Ammon's horn (tissue), 1 donor: ENCODE measurements at regions not wholly inside any gene's neighbourhood (a gene's known extent, or its start where the extent isn't known, plus 50 kb on each side); places are given as distances from the start of the nearest gene placed in this dataset.

ENCODE experiments used
- DNase-seq: peaks from one replicate; pipeline ENCODE4 v3.0.0-alpha.2; 2016; ENCODE audit warnings: low spot score

DNA sequence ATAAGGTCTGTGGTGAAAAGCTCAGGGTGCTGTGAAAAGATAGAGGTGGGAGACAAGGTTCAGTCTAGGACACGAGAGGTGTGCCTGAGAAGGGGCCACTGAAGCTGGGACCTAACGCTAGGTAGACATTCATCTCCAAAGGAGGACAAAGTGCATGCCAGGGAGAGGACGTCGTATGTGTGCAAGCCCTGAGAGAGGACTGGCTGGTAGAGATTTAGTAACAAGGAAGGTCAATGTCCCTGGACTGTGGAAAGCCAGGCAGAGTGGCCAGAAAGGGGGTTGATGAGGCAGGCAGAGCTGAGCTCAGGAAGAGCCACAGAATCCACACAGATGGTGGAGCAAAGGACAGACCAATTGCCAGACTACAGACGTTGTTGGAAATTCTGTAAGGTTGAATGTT, 817.6 kb downstream of the CCSER2 start:
- no peak for DNase-seq

DNA sequence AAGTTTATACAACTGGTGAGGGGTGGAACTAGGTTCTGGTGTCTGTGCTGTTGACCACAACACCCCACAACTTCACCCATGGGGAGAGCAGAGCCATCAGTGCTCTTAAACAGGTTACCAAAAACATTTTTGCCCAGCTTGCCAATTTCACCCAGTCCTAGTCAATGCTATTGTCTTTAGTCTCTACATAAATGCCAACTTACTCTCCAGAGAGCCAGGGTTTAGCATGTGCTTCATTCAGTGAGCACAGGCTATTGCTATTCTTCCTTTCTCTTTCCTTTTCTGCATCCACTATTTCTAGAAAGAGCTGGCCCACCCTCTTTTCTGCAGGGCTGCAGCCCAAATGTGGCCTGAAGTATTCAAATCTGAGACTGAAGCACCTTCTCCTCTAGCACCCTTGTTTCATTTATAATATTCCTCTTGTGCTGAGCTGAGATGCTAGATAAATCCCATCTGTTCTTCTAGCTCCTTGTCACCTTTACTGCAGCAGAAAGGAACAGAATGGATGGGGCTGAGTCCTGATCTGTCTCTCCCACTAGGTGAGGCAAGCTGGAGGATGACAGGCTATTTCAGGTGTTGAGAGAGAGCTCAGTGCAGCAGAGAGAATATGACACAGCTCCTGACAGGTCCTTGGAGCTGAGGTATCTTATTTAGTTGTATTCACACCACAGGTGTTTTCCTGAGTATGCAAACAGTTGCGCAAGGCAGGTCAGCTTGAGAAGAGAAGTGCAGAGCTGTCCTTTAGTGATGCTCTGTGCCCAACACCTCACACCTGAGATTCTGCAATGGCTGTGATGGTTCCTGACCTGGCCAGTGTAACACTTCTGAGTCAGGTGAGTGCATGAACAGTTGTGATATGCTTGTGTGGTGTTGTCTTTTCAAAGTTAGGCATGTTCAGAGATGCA, 819.2 kb downstream of the CCSER2 start:
- no peak for DNase-seq

DNA sequence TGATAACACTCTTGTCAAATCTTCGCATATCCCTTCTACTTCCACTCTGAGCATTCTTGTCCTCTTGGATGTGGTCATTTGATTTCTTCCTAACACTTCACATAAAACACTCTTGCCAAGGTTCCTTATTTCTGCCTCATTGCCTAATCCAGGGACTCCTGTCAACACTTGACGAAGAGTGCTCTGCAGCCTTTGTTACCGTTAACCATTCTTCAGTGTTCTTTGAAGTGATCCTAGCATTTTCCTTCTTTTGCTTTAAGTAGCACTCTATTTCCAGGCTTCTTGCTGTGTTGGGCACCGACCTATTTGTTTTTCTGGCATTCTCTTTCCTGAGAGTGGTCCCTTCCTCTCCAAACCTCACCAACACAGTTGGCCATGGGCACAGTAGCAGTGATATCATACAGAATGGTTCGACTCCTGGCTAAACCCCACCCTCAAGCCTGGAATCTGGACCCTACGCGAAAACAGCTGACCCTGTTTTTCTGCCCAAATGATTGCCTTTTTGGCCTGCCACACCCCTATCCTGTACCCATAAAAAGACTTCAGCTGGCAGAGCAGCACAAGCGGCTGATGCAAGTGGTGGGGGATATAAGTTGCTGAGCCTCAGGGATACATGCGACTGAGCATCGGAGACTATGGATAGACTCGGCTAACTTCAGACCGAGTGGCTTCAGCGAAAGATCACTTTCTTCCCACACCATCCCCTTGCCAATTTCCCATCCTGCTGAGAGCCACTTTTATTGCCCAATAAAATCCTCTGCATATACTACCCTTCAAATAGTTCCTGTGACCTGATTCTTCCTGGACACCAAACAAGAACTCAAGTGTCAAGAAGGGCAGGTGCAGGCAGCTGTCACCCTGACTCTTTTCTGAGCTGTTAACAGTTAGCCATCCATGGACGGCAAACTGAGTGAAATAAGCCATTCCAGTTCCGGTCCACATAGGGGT, 820.6 kb downstream of the CCSER2 start:
- no peak for DNase-seq

DNA sequence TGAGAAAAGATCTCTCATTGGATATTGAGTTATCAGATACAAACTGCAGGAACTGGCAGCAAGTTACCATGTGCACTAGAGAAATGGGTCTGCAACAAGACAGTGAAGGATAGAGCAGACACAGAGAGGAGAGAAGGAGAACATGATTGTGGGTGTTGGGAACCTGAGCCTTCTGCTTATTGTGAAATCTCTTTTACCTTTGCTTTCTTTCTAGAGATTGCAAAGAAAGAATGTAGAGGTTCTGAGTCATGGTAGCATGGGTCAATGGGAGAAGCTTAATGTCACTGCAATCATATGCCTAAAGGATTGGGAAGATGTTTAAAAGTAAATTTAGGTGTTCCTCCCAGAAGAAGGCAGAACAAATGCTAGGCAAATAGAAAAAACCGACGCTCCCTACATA, 821.4 kb downstream of the CCSER2 start:
- no peak for DNase-seq

DNA sequence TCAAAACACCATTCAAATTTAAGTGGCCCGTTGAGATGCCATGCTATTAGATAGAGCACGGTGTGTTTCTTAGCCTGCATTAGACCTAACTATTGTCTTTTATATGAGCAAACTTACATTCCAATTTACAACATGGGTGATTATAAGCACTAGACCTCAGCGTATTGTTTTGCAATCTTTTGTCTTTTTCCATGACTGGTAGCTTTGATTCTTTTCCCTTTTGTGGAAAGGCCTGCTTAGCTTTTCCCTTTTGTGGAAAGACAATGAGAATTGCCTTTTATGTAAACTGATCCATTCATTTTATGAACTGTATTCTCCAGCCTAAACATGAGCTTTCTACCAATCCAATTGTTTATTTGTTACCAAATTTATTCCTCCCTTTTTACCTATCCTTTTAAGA, 823.1 kb downstream of the CCSER2 start:
- DNase-seq, result no peak

DNA sequence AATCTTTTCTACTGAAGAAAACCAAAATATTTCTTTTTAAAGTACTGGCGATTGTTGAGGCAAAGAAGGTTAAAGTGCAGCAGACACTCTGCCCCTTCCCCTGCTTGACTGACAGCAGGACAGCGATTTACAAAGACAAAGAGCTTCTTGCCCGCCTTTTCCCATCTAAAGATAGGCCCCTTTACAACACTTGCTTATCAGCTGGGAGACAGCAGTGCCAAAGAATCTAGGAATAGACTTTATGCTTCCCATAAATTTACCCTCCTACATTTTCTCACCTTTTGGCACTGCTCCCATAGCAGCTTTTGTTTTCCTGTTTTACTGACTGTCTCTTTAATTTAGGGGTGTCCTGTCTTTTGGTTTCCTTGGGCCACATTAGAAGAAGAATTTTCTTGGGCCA, 824.1 kb downstream of the CCSER2 start:
- DNase-seq, result no peak

DNA sequence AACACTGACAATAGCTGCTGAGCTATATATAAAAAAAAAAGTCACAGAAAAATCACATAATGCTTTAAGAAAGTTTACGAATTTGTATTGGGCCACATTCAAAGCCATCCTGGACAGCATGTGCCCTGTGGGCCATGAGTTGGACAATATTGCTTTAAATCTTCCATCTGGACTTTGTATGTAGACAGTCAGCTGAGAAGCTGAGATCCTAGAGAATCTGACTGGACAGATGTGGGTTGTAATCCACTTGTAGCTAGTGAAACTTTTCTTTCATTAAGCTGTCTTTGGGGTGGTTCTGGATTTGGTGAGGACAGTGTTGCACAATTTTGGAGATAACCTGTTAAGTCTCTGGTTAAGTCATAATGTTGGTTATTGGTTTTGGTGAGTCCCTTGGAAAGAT, 824.5 kb downstream of the CCSER2 start:
- no peak for DNase-seq

DNA sequence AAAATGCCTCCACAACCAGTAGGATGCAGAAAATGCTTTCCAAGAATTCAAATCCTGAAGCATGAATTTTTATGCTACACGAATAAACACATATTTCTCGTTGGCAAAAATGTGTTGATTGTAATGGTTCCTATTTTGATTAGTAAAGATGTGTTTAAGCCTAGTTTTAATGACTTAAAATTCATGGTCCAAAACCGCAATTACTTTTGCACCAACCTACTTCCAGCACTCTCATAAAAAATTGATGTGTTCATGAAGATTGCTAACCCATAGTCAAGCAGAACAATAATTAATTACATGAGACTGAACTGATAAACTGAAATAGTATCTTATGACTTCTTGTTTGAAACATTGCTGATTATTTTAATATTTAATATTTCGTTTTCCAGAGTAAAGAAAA, 828.8 kb downstream of the CCSER2 start:
- no peak for DNase-seq

DNA sequence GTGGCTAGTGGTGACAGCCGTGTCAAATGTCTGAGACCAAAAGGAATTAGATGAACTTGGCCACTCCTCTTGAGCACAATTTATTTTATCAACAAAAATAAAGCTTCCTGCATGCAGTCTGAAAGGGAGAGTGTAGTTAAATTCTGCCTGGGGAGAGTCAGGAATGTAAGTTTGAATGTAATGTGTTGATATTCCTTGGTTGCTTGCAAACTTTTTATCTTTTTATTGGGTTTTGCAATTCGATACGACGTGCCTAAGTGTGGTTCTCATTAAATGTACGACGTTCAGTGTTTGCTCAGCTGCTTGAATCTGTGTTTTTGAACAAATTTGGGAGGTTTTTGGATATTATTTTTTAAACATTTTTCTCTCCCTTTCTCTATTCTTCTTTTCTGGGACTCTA, 839.9 kb downstream of the CCSER2 start:
- no peak for DNase-seq

DNA sequence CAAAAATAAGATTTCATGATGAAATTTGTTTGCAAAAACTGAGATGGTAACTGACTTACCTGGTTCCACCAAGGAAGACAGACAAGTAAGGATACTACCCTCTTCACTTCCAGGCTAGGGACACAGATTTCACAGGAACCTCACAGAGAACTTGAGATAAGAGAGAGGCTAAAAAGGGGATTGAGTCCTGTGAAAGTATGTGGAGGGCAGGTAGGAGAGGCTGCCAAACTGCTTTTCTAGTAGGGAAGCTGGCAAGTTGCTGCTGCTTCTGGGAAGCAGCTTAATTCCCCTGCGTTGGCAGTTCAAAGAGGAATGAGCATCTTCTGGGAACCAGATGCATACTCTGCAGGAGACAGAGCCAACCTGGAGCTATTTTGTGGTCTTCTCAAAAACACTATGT, 841.6 kb downstream of the CCSER2 start:
- no peak for DNase-seq

DNA sequence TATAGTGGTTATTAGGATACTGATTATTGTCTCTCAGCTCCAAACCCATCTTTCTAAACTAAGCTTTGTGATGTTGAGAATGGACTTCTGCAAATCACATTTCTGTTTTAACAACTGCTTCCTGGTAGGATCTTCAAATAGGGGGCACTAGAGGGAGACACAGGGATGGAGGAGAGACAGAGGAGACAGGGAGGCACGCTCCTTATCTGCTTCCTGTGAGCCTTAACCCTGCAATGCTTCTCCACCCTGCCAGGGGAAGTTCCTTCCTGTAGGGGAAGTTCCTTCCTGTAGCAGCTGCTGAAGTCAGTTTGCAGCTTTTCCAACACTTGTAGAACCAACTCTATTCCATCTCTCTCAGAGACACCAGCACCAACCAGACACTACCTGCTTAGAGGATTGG, 847.2 kb downstream of the CCSER2 start:
- DNase-seq, result no peak

DNA sequence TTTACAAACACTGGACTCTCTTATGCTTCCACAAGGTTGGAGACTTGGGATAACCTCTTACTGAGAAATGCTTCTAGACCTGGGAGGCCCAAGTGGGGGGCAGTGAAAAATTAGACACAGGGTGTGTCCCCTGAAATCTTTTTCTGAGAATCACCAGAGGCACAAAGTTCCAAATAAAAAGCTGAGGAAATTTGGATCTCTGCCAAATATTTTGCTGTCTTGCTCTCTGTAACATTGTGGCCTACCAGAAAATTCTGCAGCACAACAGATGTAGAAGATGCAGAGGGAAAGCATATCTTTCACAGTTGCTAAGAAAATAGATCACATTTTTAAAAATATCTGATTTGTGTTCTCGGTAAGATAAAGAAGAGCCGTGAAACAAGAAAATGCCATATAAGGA, 849.4 kb downstream of the CCSER2 start:
- DNase-seq, result no peak

DNA sequence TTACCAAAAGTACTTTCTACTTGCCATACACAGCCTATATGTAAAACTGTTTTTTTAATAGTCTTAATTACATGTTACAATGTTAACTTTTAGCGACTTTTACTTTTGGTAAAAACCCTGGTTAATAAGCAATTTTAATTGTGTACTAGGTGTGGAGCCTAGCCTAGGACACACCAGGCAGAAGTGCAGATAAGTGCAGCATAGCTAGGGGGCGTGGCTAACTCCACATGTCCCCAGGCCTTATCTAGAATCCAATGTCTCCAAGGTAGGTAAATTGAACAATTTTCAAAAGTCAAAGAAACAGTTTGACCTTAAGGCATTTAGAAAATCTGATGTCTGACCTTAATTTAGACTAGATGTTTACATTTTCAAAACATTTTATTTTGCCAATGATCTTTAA, 858.7 kb downstream of the CCSER2 start:
- DNase-seq, result no peak

DNA sequence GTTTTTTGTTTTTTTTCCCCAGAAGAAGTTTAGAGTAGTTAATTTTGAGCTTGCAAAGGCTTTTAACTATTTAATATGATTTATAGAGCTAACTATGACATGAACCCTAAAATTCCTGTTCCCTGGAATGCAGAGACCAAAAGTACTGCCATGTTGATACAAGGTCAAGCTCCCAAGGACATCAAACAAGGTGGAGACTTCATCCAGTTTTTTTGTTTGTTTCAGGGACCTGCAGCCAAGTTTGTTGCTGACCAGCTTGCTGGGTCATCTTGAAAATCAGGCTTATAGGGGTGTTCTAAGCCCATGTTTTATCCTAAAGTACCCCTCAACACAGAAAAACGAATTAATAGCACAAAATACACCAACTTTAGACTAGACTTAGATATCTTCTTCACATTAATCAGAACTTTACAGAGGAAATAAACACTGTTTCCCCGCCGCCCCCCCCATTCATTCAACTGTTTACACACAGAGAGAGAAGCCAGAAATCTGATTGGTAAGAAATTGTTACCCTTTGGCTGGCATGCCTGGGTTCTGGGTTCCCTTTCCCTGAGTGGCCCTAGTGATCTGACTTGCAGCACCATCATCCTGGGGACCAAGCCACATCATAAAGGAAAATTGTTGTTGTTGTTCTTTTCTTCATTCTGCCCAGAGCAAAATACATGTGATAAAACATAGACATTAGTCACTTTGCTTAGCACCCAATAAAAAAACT, 860.5 kb downstream of the CCSER2 start:
- no peak for DNase-seq

DNA sequence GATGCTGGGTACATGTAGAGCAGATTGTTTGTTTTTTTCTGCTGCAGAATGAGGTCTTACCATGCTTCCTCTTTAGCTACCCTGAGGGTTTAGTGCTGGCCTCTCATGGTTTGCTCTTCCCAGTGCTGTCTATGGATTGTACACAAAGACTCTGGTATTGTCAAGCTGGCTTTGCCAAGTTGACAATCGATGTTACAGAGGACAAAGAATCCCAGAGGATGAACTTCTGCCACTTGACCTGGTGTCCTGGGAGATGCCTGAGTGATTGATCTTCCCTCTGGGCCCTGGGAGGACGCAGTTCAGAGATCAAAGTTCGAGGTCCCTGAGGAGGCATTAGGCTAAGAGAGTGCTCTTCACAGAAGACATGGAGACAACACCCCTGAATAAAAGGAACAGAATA, 865.4 kb downstream of the CCSER2 start:
- no peak for DNase-seq

DNA sequence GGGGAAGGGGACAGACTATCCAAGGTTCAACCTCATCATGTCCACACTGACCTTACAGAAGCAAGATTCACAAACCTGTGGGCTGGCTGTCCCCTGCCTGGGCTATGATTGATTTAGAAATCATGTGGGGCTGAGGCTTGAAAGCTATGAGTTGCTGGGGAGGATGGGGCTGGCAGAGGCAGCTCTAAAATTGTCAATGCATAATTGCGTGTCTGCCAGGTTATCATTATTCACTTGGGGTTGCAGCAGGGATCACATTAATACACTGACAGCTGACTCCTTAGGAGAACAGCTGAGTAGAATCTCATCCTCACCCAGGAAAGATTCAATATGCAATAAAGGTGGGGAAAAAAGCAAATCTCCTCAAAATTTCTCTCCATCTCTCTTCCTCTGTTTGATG, 866.3 kb downstream of the CCSER2 start:
- no peak for DNase-seq

DNA sequence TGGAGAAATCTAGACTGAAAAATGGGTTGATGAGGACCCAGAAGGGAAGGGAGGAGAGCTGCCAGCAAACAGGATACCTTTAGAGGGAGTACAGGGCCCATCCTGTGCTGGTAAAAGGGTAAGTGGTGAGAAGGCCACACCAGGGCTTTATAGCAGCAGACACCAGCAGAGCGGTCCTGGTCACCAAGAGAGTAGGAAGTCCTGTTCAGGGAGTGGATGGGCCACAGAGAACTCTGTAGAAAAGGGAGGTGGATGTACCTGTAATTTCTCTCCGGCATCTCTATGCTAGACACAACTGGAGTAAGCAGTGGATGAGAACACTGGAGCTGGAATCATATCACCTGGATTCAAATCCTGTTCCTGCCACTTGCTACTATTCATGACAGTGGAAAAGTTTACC, 867.2 kb downstream of the CCSER2 start:
- no peak for DNase-seq

DNA sequence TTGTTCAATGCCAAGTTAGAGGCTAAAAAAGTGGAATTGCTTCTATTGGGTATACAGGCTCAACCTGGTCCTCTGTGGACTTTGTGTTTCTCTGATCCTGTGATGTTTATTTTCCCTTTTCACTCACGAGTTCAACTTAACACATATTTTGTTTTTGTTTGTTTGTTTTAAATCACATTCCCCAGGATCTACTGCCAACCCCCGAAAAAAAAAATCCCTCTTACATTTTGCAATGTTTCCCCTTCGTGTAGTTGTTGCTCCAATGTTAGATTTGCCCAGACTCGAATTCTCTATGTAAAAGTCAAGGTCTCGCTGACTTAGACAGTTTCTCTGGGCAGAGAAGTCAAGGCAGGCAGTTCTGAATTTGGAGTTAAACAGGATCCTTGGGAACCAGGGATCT, 876.4 kb downstream of the CCSER2 start:
- DNase-seq, result no peak

DNA sequence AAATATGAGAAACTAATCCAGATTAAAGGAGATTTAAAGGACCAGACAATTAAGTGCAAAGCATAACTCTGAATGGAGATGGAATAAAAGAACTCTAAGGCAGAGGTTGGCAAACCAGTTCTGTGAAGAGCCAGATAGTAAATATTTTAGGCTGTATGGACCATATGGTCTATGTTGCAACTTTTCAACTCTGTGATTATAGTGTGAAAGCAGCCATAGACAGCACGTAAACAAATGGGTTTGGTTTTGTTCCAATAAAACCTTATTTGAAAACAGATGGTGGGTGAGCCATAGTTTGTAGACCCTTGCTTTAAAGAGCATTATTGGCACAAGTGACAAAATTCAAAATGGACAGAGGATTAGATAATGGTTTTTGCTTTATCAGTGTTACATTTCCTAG, 884.1 kb downstream of the CCSER2 start:
- no peak for DNase-seq

DNA sequence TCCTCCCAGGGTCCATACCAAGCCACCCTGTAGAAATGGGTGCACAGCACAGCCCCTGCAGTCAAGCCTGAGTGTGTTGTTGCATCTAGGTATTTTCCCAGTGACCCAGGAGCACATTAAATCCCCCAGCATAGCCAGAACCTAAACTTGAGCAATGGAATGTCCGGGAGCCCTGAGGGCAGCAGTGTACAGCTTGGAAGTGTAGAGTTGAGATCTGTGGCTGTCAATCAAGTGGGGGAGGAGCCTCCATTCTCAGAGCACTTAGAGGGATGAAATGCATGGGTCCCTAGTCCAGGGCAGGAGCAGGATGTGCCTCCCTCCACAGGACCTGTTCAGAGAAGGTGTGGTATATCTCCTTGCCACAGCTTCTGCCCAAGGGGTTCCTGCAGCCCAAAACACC, 885.1 kb downstream of the CCSER2 start:
- DNase-seq, result no peak

DNA sequence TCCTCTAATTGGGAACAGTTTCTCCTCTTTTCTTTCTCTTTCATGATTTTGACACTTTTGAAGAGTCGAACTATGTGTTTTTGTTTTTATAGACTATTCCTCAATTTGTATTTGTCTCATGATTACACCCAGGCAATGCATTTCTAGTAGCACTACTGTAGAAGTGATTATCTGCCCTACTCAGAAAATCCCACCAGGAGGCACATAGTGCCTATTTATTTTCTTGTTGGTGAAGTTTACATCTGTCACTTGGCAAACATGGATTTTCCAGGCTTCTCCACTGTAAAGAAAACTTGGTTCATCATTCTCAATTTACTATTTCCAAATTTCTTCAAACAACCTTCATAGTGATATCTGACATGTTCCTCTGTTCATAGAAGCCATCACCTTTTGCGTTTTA, 893.9 kb downstream of the CCSER2 start:
- DNase-seq, result no peak

DNA sequence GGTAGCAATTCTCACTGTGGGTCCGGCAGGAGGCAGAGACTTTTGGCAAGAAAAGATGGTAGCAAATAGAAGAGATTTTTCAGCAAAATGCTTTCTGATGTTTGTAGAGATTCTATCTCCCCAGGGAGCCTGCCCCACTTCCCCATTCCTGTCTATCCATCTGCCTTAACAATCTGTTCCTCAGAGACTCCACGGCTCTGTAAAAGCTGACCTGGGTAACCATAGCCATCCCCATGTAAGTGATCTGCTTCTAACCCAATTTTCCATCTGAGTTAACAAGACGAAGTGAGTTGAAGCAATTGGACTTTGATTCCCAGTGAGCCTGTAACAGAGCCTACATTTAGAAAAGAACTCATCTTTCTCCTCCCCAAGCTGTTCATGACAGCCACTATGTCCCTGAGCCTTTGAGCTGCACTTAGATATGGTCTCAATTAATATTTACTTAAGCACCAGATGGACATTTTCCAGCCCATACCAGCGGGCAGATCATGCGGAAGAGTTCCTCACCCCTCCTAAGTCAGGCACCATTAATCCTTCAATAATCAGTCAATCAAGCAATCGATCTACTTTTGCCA, 896.1 kb downstream of the CCSER2 start:
- DNase-seq, result no peak
